GM12875 (cell line): ENCODE measurements at regions not wholly inside any gene's neighbourhood (a gene's known extent, or its start where the extent isn't known, plus 50 kb on each side); places are given as distances from the start of the nearest gene placed in this dataset.
"Not testable (repeated sequence)": the region's sequence is repeated elsewhere in the genome, so short reads cannot be mapped to it uniquely, and the experiment has no call there.

ENCODE experiments used
- H3K4me3 ChIP-seq: one replicate; pipeline ENCODE4 v1.5.1; 2011; ENCODE audit warnings: low read depth, low read length, control low read depth
- TF ChIP-seq, protein P1 (sequence below): IDR thresholded peaks from 2 replicates; pipeline ENCODE4 v1.5.1; 2011; ENCODE audit warnings: low read depth, mild to moderate bottlenecking, control low read depth, inconsistent platforms, low read length, moderate library complexity, borderline replicate concordance; ENCODE audit not compliant: insufficient read depth

DNA sequence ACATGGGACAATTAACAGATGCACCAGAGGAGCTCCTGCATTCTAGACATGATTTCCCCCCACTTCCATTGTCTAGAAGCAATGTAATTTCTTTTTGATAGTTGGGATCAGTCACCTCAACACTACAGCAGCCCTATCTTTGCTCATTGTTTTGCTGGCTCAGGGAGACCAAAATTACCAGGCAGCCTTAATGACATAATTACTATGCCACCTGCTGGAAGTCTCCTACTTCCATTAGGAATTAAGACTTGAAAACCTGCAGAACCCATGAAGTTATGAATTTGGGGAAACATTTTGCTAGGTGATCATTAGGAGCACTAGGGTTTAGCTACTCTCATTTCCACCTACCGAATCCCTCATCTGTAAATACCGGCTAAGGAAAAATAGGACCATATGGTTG, 312.0 kb upstream of the CA10 start:
- no peak overlapping the region for H3K4me3 ChIP-seq
- TF ChIP-seq, protein P1, sequence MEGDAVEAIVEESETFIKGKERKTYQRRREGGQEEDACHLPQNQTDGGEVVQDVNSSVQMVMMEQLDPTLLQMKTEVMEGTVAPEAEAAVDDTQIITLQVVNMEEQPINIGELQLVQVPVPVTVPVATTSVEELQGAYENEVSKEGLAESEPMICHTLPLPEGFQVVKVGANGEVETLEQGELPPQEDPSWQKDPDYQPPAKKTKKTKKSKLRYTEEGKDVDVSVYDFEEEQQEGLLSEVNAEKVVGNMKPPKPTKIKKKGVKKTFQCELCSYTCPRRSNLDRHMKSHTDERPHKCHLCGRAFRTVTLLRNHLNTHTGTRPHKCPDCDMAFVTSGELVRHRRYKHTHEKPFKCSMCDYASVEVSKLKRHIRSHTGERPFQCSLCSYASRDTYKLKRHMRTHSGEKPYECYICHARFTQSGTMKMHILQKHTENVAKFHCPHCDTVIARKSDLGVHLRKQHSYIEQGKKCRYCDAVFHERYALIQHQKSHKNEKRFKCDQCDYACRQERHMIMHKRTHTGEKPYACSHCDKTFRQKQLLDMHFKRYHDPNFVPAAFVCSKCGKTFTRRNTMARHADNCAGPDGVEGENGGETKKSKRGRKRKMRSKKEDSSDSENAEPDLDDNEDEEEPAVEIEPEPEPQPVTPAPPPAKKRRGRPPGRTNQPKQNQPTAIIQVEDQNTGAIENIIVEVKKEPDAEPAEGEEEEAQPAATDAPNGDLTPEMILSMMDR = no peak

DNA sequence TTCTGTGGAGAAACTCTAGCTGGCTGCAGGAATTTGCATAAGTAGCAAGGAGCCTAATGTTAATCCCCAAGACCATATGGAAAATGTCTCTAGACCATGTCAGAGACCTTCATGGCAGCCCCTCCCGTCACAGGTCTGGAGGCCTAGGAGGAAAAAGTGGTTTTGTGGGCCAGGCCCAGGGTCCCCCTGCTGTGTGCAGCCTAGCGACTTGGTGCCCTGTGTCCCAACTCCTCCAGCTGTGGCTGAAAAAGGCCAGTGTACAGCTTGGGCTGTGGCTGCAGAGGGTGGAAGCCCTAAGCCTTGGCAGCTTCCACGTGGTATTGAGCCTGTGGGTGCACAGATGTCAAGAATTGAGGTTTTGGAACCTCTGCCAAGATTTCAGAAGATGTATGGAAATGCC, 306.9 kb upstream of the CA10 start:
- H3K4me3 ChIP-seq = no peak overlapping the region
- TF ChIP-seq, protein P1 = no peak

DNA sequence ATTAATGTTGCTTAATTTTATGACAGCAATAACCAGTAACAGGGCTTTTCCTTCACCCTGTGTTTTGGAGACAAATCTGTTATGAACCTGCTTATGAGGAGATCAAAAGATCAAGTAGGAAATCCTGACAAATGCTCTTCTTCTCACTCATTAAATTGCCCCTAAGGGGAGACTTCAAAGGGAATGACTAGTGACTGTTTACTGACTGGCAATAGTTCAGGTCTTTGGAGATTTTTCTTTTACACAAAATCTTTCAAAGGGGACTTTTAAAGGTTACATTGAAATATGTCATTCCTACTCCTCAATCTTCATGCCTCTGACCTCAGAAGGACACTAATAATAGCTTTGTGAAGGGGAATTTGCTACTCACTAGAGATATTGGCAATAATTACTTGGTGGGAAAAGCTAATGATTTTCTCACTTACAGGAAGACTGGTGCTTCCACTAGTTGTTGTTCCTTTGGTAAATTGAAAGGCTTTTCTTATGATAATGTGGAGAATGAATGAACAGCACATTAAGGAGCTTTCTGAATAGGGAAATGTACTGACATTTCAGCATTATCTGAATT, 292.9 kb upstream of the CA10 start:
- TF ChIP-seq, protein P1 = no peak
- no peak overlapping the region for H3K4me3 ChIP-seq

DNA sequence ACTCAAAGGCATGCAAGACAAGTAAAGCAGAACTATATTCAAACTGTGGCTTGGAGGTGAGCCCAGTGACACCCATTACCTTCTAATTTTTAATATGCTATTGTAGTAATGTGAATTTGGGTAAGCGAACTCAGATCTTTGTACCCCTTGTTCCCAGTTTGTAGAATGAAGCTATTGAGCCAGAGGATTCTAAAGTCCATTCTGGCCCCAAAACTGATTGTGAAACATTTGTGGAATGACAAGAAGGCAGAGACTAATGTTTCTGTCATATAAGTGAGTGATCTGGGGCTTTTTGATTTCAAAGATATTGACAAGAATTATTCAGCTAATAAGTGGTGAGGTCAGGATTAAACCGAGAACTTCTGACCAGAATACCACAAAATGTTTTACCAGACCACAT, 283.8 kb upstream of the CA10 start:
- TF ChIP-seq, protein P1 = no peak
- H3K4me3 ChIP-seq = no peak overlapping the region

DNA sequence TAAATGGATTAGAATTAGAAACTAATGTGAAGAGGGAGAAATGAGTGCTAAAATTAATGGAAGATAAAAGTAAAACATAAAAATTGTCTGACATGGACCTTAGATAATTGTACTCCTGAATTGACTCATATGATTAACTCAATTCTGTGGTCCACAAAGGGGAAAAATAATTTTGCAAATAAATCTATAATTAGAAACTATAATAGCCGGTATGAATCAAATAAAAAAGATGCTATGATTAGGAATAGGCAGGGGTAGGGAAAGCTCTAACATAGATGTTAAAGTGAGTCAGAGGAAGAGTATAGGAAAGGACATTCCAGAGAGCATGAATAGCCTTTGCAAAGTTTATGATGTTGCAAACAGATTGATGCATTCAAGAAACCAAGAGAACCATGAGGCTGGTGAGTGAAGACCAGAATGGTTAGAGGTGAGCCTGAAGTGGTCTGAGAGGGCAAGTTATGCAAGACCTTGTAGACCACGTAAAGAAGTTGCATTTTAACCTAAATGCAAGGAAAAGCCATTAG, 262.1 kb upstream of the CA10 start:
- TF ChIP-seq, protein P1 = no peak
- H3K4me3 ChIP-seq = no peak overlapping the region

DNA sequence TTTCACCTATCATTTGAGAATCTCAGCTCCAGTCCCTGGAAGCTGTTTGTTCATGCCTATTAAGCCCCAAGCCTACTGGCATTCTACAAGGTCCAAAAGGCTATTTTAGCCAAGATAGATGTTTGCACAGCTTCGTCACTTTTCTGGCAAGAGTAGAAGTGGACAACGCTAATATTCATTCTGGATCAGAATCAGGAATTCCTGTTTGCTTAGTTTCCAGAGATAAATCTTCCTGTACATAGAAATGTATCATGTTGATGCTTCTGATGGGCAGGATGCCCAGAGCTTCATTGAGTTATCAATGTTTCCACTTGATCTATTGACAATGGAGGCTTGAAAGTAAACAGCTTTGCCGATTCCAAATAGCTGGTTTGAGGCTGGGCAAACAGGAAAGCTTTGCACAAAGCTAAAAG, 260.7 kb upstream of the CA10 start:
- TF ChIP-seq, protein P1 = no peak
- H3K4me3 ChIP-seq = no peak overlapping the region

DNA sequence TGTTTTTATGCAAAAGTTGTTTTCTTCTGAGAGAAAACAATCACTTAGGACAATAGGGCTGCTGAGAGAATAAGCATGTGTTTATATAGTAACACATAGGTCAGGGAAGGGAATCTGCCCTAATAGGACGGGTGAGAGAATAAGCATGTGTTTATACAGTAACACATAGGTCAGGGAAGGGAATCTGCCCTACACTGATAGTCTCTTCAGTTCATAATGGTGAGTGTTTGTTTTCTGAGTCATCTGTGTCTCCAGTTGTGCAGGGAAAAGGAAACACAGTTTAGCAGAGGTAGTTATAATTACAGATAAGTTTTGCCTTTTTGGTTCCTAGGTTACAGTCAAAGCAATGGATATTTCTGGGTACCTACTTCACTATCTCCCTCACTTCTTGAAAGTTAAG, 252.3 kb upstream of the CA10 start:
- no peak overlapping the region for H3K4me3 ChIP-seq
- TF ChIP-seq, protein P1 = no peak

DNA sequence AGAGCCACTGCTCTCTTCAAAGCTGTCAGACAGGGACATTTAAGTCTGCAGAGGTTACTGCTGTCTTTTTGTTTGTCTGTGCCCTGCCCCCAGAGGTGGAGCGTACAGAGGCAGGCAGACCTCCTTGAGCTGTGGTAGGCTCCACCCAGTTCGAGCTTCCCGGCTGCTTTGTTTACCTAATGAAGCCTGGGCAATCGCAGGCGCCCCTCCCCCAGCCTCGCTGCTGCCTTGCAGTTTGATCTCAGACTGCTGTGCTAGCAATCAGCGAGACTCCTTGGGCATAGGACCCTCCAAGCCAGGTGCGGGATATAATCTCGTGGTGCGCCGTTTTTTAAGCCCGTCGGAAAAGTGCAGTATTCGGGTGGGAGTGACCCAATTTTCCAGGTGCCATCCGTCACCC, 250.7 kb upstream of the CA10 start:
- not testable (repeated sequence) for H3K4me3 ChIP-seq
